Mesendoderm (in vitro differentiated cells): ENCODE measurements at regions not wholly inside any gene's neighbourhood (a gene's known extent, or its start where the extent isn't known, plus 50 kb on each side); places are given as distances from the start of the nearest gene placed in this dataset.

Source experiments
- DNase-seq: peaks from one replicate; pipeline ENCODE4 v3.0.0; 2013
- H2AK5ac ChIP-seq: 2 replicates; pipeline ENCODE4 v1.6.1; 2013; ENCODE audit warnings: low read length, inconsistent platforms
- H2BK120ac ChIP-seq: 2 replicates; pipeline ENCODE4 v1.6.1; 2013; ENCODE audit warnings: low read depth, mild to moderate bottlenecking, low read length, moderate library complexity, mixed read lengths
- H2BK15ac ChIP-seq: replicated peaks from 2 replicates; pipeline ENCODE4 v1.6.1; 2013; ENCODE audit warnings: low read depth, mild to moderate bottlenecking, moderate library complexity
- H2BK5ac ChIP-seq: 2 replicates; pipeline ENCODE4 v1.6.1; 2013; ENCODE audit warnings: low read length, inconsistent platforms
- H3K18ac ChIP-seq: 2 replicates; pipeline ENCODE4 v1.6.1; 2013; ENCODE audit warnings: mild to moderate bottlenecking, low read length, mixed read lengths
- H3K23ac ChIP-seq: one replicate; pipeline ENCODE4 v1.6.1; 2013; ENCODE audit warnings: low read length
- H3K27ac ChIP-seq: 2 replicates; pipeline ENCODE4 v1.5.1; 2013; ENCODE audit warnings: low read depth, mild to moderate bottlenecking, inconsistent platforms, low read length, moderate library complexity
- H3K27me3 ChIP-seq: 2 replicates; pipeline ENCODE4 v1.6.1; 2013; ENCODE audit warnings: low read length, control low read depth, mild to moderate bottlenecking, inconsistent platforms; ENCODE audit not compliant: insufficient read depth, poor library complexity
- H3K36me3 ChIP-seq: 2 replicates; pipeline ENCODE4 v1.6.1; 2013; ENCODE audit warnings: low read length, inconsistent platforms; ENCODE audit not compliant: control insufficient read depth, insufficient read depth
- H3K4ac ChIP-seq: one replicate; pipeline ENCODE4 v1.6.1; 2013; ENCODE audit warnings: low read depth, mild to moderate bottlenecking, low read length, moderate library complexity
- H3K4me1 ChIP-seq: 2 replicates; pipeline ENCODE4 v1.6.1; 2013; ENCODE audit warnings: low read depth, low read length, inconsistent platforms; ENCODE audit not compliant: control insufficient read depth
- H3K4me2 ChIP-seq: 2 replicates; pipeline ENCODE4 v1.6.1; 2013; ENCODE audit warnings: low read length
- H3K4me3 ChIP-seq: 2 replicates; pipeline ENCODE4 v1.5.1; 2013; ENCODE audit warnings: mild to moderate bottlenecking, low read length
- H3K56ac ChIP-seq: one replicate; pipeline ENCODE4 v1.6.1; 2013; ENCODE audit warnings: low read length
- H3K79me1 ChIP-seq: 2 replicates; pipeline ENCODE4 v1.6.1; 2013; ENCODE audit warnings: low read length, inconsistent platforms
- H3K79me2 ChIP-seq: 2 replicates; pipeline ENCODE4 v1.6.1; 2013; ENCODE audit warnings: mild to moderate bottlenecking, low read length; ENCODE audit not compliant: control insufficient read depth, insufficient read depth
- H3K9ac ChIP-seq: 2 replicates; pipeline ENCODE4 v1.6.1; 2013; ENCODE audit warnings: low read length, inconsistent platforms
- H4K5ac ChIP-seq: one replicate; pipeline ENCODE4 v1.6.1; 2013; ENCODE audit warnings: low read length
- H4K8ac ChIP-seq: one replicate; pipeline ENCODE4 v1.6.1; 2013; ENCODE audit warnings: low read depth, mild to moderate bottlenecking, control low read depth, low read length, moderate library complexity
- WGBS: extraction: QIAGEN DNeasy Blood & Tissue Kit; methylation state at CpG from one replicate; pipeline ENCODE4 v1.1.7; 2013; ENCODE audit warnings: low lambda C conversion rate, missing lambda C conversion rate; ENCODE audit not compliant: insufficient coverage; ENCODE audit errors: extremely low coverage; 5-methylcytosine and 5-hydroxymethylcytosine counted together

DNA sequence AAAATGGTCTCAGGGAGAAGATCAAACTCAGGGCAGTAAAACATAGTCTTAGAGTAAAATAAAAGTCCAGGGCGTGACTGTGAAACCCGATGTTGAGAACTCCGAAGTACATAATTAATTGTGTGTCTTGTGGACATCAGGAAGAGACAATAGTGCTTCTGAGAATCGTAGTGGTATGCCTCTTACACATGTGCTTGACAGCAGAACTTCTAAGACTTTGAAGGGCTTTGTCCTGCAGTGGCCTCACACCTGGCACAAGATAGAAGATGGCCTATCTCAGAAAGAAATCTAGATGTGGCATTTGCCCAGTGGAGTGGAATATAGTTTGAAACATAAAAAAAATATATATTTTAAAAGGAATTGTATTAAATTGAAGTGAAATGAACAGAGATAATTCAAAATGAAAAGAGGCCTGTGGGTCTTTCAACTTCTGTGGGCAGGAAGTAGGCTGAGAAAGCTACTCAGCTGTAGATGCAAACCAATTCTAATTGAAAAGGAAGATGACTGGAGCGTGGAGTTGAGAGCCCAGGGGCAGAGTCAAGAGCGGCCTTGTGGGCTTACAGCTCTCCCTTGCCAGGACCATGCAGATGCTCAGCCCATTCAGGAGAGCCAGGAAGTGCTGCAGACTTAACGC lies 468.4 kb downstream of the KDM4C start:
- no peak overlapping the region for H3K23ac ChIP-seq
- no peaks in the 10 kb centered on the region for H3K79me2 ChIP-seq
- no peak overlapping the region for H4K8ac ChIP-seq
- H2BK5ac ChIP-seq: no peak overlapping the region
- no peak overlapping the region for H2BK120ac ChIP-seq
- DNase-seq: no peak
- no peak overlapping the region for H3K4ac ChIP-seq
- H3K4me3 ChIP-seq: no peak overlapping the region
- H3K18ac ChIP-seq: no peak overlapping the region
- H3K27ac ChIP-seq: no peak overlapping the region
- no peaks in the 10 kb centered on the region for H3K79me1 ChIP-seq
- no peak overlapping the region for H3K9ac ChIP-seq
- no peak overlapping the region for H2BK15ac ChIP-seq
- no peak overlapping the region for H4K5ac ChIP-seq
- peaks cover 4% of the 10 kb centered on the region for H3K27me3 ChIP-seq
- H3K4me2 ChIP-seq: no peak overlapping the region
- no CpG with 5 or more reads among the region's 7 CpGs for WGBS
- peaks cover 4% of the 10 kb centered on the region for H3K4me1 ChIP-seq
- no peaks in the 10 kb centered on the region for H3K36me3 ChIP-seq
- no peak overlapping the region for H2AK5ac ChIP-seq
- H3K56ac ChIP-seq: no peak overlapping the region
